ENCODE measurements at regions not wholly inside any gene's neighbourhood (a gene's known extent, or its start where the extent isn't known, plus 50 kb on each side); places are given as distances from the start of the nearest gene placed in this dataset.

GRCh38 chr6:113457751-113458150, 399.4 kb upstream of the MARCKS start:
- no peak for DNase-seq (ENCODE audit: low read depth)

- DNase-seq (ENCODE audit: low read depth), result no peak
Observed at GRCh38 chr6:113458368-113459010, 398.7 kb upstream of the MARCKS start.

GRCh38 chr6:113461153-113461932, 395.8 kb upstream of the MARCKS start:
- DNase-seq (ENCODE audit: low read depth), result no peak

- no peak for DNase-seq (ENCODE audit: low read depth)
Observed at GRCh38 chr6:113464536-113464935, 392.6 kb upstream of the MARCKS start.

- no peak for DNase-seq (ENCODE audit: low read depth)
Observed at GRCh38 chr6:113464960-113465359, 392.2 kb upstream of the MARCKS start.

- no peak for DNase-seq (ENCODE audit: low read depth)
Observed at GRCh38 chr6:113466526-113466925, 390.6 kb upstream of the MARCKS start.

- DNase-seq (ENCODE audit: low read depth), result no peak
Observed at GRCh38 chr6:113475392-113475791, 381.8 kb upstream of the MARCKS start.

- no peak for DNase-seq (ENCODE audit: low read depth)
Observed at GRCh38 chr6:113476937-113477839, 380.0 kb upstream of the MARCKS start.

- DNase-seq (ENCODE audit: low read depth), result no peak
Observed at GRCh38 chr6:113480616-113481015, 376.5 kb upstream of the MARCKS start.

GRCh38 chr6:113481458-113481857, 375.7 kb upstream of the MARCKS start:
- DNase-seq (ENCODE audit: low read depth), result no peak

GRCh38 chr6:113481910-113482309, 375.2 kb upstream of the MARCKS start:
- no peak for DNase-seq (ENCODE audit: low read depth)

- DNase-seq (ENCODE audit: low read depth), result no peak
Observed at GRCh38 chr6:113482771-113483170, 374.4 kb upstream of the MARCKS start.

- DNase-seq (ENCODE audit: low read depth), result no peak
Observed at GRCh38 chr6:113486199-113486598, 370.9 kb upstream of the MARCKS start.

GRCh38 chr6:113487489-113488058, 369.6 kb upstream of the MARCKS start:
- no peak for DNase-seq (ENCODE audit: low read depth)

- DNase-seq (ENCODE audit: low read depth), result no peak
Observed at GRCh38 chr6:113488061-113488460, 369.1 kb upstream of the MARCKS start.

- DNase-seq (ENCODE audit: low read depth), result no peak
Observed at GRCh38 chr6:113488812-113489685, 368.1 kb upstream of the MARCKS start.

GRCh38 chr6:113489952-113490746, 367.0 kb upstream of the MARCKS start:
- peak; percentile 58 for DNase-seq (ENCODE audit: low read depth)

- no peak for DNase-seq (ENCODE audit: low read depth)
Observed at GRCh38 chr6:113491376-113491775, 365.8 kb upstream of the MARCKS start.

GRCh38 chr6:113493991-113494390, 363.2 kb upstream of the MARCKS start:
- no peak for DNase-seq (ENCODE audit: low read depth)

- DNase-seq (ENCODE audit: low read depth), result peak; percentile 33
Observed at GRCh38 chr6:113495521-113495920, 361.6 kb upstream of the MARCKS start.

Measured in GM04504 (cell line).